GM12872 (cell line): ENCODE measurements at regions not wholly inside any gene's neighbourhood (a gene's known extent, or its start where the extent isn't known, plus 50 kb on each side); places are given as distances from the start of the nearest gene placed in this dataset.

Experiments
- CTCF ChIP-seq: IDR thresholded peaks from 3 replicates; pipeline ENCODE4 v1.5.1; 2011; ENCODE audit warnings: low read depth, mild to moderate bottlenecking, low read length, moderate library complexity; ENCODE audit not compliant: insufficient read depth

- no peak for TF ChIP-seq CTCF
These were observed 141.8 kb upstream of the PBX1 start for GRCh38 chr1:164417016-164417704.

- TF ChIP-seq CTCF: no peak
These were observed 135.8 kb upstream of the PBX1 start for GRCh38 chr1:164423136-164423535.

GRCh38 chr1:164433141-164433817 lies 125.7 kb upstream of the PBX1 start:
- TF ChIP-seq CTCF: no peak

GRCh38 chr1:164433818-164434170 lies 125.2 kb upstream of the PBX1 start:
- no peak for TF ChIP-seq CTCF

GRCh38 chr1:164440232-164440631 lies 118.8 kb upstream of the PBX1 start:
- no peak for TF ChIP-seq CTCF

- TF ChIP-seq CTCF: no peak
These were observed 115.8 kb upstream of the PBX1 start for GRCh38 chr1:164443166-164443565.

- TF ChIP-seq CTCF: no peak
These were observed 115.1 kb upstream of the PBX1 start for GRCh38 chr1:164443836-164444235.
